Spleen (tissue), 7 donors: ENCODE measurements at regions not wholly inside any gene's neighbourhood (a gene's known extent, or its start where the extent isn't known, plus 50 kb on each side); places are given as distances from the start of the nearest gene placed in this dataset.

ENCODE experiments used
- POLR2A ChIP-seq, 3 donors: fragments of 450-650 bp; IDR thresholded peaks; one replicate each; pipeline ENCODE4 v1.5.1; 2017; ENCODE audit warnings: antibody characterized with exemption in 3 of 3, mild to moderate bottlenecking in 1 of 3
- POLR2AphosphoS5 ChIP-seq, 3 donors: sonication (generic); formaldehyde crosslinking; IDR thresholded peaks; one replicate each; pipeline ENCODE4 v1.5.1; 2017; ENCODE audit warnings: antibody characterized with exemption in 3 of 3
- TF ChIP-seq, protein P1 (sequence below), 11 experiments: fragments of 200-600 bp in 7 of 11; fragments of 450-650 bp in 4 of 11; sonication (generic) in 4 of 11; IDR thresholded peaks in 8 of 11; conservative IDR thresholded peaks in 3 of 11; 1 replicate in 7 of 11; 2 replicates in 4 of 11; pipeline versions ENCODE4 v1.4.0 to v1.8.0; 2016 to 2021; ENCODE audit warnings: antibody characterized with exemption in 11 of 11, inconsistent platforms in 4 of 11, mild to moderate bottlenecking in 1 of 11
- donor health status: DM: no; HTN: no; CAD: no; lungs with moderate emphysema.
- donor health status: DM: no; HTN: no; CAD: no.
- donor health status: DM: no; HTN: no; CAD: no.

DNA sequence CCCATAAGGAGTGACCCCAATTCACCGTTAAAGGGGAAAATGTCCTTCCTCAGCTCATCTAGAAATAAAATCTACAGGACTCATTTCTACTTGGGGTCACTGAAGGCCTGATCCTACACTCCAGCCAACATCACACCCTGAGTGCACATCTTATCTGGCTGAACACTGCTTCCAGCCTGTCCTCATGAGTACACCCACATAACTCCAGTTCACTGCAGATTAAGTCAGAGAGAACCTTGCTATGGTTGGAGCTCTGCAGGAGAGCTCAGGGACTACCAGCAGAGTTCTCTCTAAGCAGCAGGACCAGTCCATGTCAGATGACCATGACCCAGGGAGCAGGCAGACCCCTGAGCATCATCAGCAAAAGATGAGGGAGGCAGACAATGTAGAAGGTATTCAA is 126.9 kb upstream of the MAP3K1 start:
- TF ChIP-seq, protein P1, sequence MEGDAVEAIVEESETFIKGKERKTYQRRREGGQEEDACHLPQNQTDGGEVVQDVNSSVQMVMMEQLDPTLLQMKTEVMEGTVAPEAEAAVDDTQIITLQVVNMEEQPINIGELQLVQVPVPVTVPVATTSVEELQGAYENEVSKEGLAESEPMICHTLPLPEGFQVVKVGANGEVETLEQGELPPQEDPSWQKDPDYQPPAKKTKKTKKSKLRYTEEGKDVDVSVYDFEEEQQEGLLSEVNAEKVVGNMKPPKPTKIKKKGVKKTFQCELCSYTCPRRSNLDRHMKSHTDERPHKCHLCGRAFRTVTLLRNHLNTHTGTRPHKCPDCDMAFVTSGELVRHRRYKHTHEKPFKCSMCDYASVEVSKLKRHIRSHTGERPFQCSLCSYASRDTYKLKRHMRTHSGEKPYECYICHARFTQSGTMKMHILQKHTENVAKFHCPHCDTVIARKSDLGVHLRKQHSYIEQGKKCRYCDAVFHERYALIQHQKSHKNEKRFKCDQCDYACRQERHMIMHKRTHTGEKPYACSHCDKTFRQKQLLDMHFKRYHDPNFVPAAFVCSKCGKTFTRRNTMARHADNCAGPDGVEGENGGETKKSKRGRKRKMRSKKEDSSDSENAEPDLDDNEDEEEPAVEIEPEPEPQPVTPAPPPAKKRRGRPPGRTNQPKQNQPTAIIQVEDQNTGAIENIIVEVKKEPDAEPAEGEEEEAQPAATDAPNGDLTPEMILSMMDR (IDR thresholded peaks at IDR 0.05 in 8 of 11, conservative IDR thresholded peaks at IDR 0.05 in 3 of 11): no peak
- TF ChIP-seq POLR2A (IDR thresholded peaks at IDR 0.05): no peak
- TF ChIP-seq POLR2AphosphoS5 (IDR thresholded peaks at IDR 0.05): no peak
